Kidney tubule cell (primary cell): ENCODE measurements at regions not wholly inside any gene's neighbourhood (a gene's known extent, or its start where the extent isn't known, plus 50 kb on each side); places are given as distances from the start of the nearest gene placed in this dataset.
A peak's percentile ranks its signal among the peaks of the same experiment; 100 is the strongest.
"Not testable (repeated sequence)": the region's sequence is repeated elsewhere in the genome, so short reads cannot be mapped to it uniquely, and the experiment has no call there.

ENCODE experiments used
- DNase-seq: peaks from one replicate; pipeline ENCODE4 v3.0.0-alpha.2; 2018; ENCODE audit warnings: low spot score

- DNase-seq, result no peak
Measured at GRCh38 chrX:35622040-35622439, 176.1 kb upstream of the MAGEB16 start.

GRCh38 chrX:35622601-35623000 lies 175.5 kb upstream of the MAGEB16 start:
- no peak for DNase-seq

GRCh38 chrX:35625714-35626113 lies 172.4 kb upstream of the MAGEB16 start:
- DNase-seq, result no peak

- no peak for DNase-seq
Measured at GRCh38 chrX:35626124-35626523, 172.0 kb upstream of the MAGEB16 start.

- DNase-seq, result not testable (repeated sequence)
Measured at GRCh38 chrX:35635971-35636370, 162.2 kb upstream of the MAGEB16 start.

DNA sequence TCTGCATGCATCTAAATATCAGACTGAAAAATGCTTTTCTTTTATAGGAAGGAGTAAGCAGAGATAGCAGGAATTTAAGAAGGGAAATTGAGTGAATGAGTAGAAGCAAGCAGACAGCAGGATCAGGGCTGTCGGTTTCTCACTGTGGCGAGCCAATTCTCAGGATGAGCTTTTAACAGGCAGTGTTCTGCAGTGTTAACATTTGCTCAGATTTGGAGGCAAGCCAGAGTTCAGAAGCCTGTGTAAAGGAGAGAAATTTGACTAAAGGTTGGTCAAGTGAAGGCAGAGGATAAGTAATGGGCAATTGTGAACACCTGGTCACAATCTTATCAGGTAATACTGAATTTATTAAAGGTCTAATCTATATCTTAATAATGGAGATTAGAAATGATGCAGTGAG lies 133.3 kb upstream of the MAGEB16 start:
- peak; percentile 7 for DNase-seq

DNA sequence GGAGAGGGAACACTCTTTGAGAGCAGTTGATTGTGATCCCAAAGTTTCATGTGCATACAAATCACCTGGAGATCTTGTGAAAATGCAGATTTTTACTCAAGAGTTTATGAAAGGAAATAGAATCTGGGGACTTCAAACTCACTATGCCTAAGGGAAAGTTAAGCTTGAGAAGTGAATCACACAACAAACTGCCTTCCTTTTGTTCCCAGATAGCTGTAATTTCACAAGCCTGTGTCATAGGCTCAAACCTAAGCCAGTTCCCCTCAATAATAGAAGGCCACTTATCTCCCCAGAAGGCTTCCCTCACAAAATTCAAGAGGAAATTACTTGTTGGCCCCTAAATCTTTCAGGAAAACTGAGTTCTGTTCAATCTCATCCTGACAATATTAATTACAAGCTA lies 132.8 kb upstream of the MAGEB16 start:
- peak; percentile 33 for DNase-seq

- no peak for DNase-seq
Measured at GRCh38 chrX:35670889-35671288, 127.3 kb upstream of the MAGEB16 start.

DNA sequence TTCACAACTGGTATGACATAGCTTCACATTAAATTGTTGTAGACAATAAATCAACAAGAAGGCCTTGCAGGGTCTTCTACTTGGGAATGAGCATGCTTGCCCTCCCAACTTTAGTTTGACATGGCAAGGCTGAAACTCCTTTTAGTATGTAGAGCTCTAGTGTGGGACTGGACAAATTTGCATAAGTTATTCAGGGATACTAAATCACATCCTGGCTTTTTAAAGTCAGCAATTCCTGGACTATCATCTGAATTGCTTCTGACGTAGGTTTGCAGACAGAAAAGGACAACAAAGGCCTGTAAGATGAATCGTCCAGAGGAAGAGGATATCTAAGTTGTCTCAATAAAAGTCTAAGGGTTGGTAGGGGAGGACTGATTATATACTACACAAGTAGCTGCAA lies 123.0 kb upstream of the MAGEB16 start:
- DNase-seq, result no peak

GRCh38 chrX:35680940-35681346 lies 117.2 kb upstream of the MAGEB16 start:
- no peak for DNase-seq

- DNase-seq, result peak; percentile 75
Measured at GRCh38 chrX:35682476-35682875, 115.7 kb upstream of the MAGEB16 start.

GRCh38 chrX:35696760-35697234 lies 101.3 kb upstream of the MAGEB16 start:
- DNase-seq, result peak; percentile 24

- DNase-seq, result peak; percentile 8
Measured at GRCh38 chrX:35699642-35700041, 98.5 kb upstream of the MAGEB16 start.

DNA sequence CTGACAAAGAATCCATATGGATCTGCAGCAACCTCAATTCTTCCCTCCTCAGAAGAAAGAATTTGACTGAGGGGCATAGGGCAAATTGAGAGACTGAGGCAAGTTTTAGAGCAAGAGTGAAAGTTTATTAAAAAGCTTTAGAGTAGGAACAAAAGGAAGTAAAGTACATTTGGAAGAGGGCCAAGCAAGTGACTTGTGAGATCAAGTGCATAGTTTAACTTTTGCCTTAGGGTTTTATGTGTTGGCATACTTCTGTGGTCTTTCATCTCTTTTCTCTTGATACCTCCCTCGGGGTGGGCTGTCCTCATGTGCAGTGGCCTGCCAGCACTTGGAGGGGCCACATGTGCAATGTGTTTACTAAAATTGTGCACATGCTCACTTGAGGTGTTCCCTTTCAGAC lies 98.0 kb upstream of the MAGEB16 start:
- DNase-seq, result peak; percentile 12

GRCh38 chrX:35711281-35711680 lies 86.9 kb upstream of the MAGEB16 start:
- DNase-seq, result peak; percentile 71

- no peak for DNase-seq
Measured at GRCh38 chrX:35722128-35722527, 76.0 kb upstream of the MAGEB16 start.

- DNase-seq, result peak; percentile 40
Measured at GRCh38 chrX:35726176-35726575, 72.0 kb upstream of the MAGEB16 start.

DNA sequence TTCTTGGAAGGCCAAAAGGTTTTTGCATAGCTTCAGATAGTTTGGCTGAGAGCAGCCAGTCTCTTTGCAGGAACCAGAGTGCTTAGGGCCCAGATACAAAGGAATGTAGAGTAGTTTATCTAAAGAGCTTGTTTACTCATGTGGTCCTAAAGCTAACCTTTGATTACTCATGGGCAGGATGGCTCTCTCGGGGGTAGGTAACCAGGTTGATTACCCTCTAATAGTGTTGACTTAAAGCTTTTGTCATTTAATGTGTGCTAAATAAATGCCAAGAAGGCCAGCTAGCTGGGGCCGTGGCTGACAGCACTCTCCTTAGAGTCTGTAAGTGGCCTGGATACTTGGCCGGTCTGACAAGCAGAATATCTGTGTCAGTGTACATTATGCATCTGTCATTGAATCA lies 69.7 kb upstream of the MAGEB16 start:
- peak; percentile 4 for DNase-seq

GRCh38 chrX:35733879-35734278 lies 64.3 kb upstream of the MAGEB16 start:
- no peak for DNase-seq

- DNase-seq, result no peak
Measured at GRCh38 chrX:35741142-35741541, 57.0 kb upstream of the MAGEB16 start.

- no peak for DNase-seq
Measured at GRCh38 chrX:35743331-35743730, 54.8 kb upstream of the MAGEB16 start.
